Muscle of back (tissue), 3 donors: ENCODE measurements at regions not wholly inside any gene's neighbourhood (a gene's known extent, or its start where the extent isn't known, plus 50 kb on each side); places are given as distances from the start of the nearest gene placed in this dataset.

ENCODE experiments used
- DNase-seq, 3 donors: peaks; one replicate each; pipeline versions ENCODE4 v3.0.0 to v3.0.0-alpha.2; 2013

DNA sequence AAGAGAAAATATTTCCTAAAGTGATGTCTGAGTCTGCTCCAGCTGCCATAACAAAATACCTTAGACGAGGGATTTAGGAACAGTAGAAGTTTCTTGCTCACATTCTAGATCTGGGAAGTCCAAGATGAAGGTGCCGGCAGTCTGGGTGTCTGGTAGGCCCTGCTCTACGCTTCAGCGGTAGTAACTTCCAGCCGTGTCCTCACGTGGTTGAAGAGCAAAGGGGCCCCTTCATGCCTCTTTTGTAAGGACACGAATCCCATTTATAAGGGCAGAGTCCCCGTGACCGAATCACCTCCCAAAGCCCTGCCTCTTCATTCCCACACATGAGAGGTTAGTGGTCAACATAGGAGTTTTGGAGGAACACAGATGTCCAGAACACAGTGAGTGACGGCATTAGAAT lies 52.2 kb upstream of the INPP5A start:
- DNase-seq: no peak

GRCh38 chr10:132486539-132487121 lies 51.0 kb upstream of the INPP5A start:
- no peak for DNase-seq

- no peak for DNase-seq
Measured at GRCh38 chr10:132487241-132488135, 50.1 kb upstream of the INPP5A start.
